Left ventricle myocardium inferior (tissue), 1 donor: ENCODE measurements at regions not wholly inside any gene's neighbourhood (a gene's known extent, or its start where the extent isn't known, plus 50 kb on each side); places are given as distances from the start of the nearest gene placed in this dataset.

ENCODE experiments used
- DNase-seq: peaks from one replicate; pipeline ENCODE4 v3.0.0-alpha.2; 2020
- H3K27ac ChIP-seq: fragments of 200-600 bp; replicated peaks from 2 replicates; pipeline ENCODE4 v1.8.0; 2021
- H3K27me3 ChIP-seq: fragments of 200-600 bp; 2 replicates; pipeline ENCODE4 v1.8.0; 2021; ENCODE audit warnings: low read depth
- H3K36me3 ChIP-seq: fragments of 200-600 bp; 2 replicates; pipeline ENCODE4 v1.8.0; 2021
- H3K4me1 ChIP-seq: fragments of 200-600 bp; 2 replicates; pipeline ENCODE4 v1.8.0; 2021
- H3K4me3 ChIP-seq: fragments of 200-600 bp; 2 replicates; pipeline ENCODE4 v1.8.0; 2021; ENCODE audit warnings: mild to moderate bottlenecking, moderate library complexity
- H3K9me3 ChIP-seq: fragments of 200-600 bp; replicated peaks from 2 replicates; pipeline ENCODE4 v1.8.0; 2021
- intact Hi-C: fragments of 100-400 bp; cut with micrococcal nuclease; formaldehyde crosslinking; loops from one replicate; pipeline ENCODE4 v1.11.0; 2022
- TF ChIP-seq, protein P1 (sequence below): fragments of 200-600 bp; IDR thresholded peaks from 2 replicates; pipeline ENCODE4 v1.8.0; 2021; ENCODE audit warnings: antibody characterized with exemption, mild to moderate bottlenecking, borderline replicate concordance
- donor health status: DM: no; HTN: yes; CAD: no; lungs with severe emphysema.

DNA sequence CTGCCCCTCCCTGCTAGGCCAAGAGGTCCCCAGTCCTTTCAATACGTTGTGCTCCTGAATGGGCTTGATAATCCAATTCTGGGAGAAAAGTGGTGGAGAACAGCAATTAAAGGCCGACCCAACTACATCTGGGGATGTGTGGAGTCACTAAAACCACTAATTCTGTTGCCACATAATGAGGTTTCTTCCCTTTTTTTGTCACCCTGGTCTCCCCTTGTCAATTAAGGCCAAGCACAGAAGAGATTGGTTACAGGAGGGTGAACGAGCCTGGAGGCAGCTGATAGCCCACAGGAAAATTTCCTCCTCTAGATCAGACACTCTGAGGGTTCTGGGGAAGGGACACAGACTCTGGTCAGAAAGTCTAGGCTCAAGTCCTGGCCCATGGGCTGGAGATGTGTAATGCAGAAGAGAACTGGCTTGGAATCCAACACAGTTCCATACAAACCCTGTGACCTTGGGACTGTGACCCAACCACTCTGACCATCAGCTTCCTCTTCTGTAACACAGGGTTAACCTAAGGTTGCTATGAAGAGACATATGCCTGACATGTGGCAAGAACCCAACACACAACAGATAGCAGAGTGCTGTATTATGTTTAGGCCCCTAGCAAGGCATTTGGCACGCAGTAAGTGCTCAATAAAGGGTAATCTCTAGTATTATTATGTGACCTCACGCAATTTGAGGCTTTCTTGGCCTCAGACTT is 146.4 kb downstream of the CHST1 start:
- Histone ChIP-seq H3K27ac (no peak overlapping the region), H3K4me1 (no peaks in the 10 kb centered on the region), H3K27me3 (no peaks in the 10 kb centered on the region), H3K4me3 (no peak overlapping the region), H3K36me3 (no peaks in the 10 kb centered on the region), H3K9me3 (peaks cover 6% of the 10 kb centered on the region)
- TF ChIP-seq, protein P1, sequence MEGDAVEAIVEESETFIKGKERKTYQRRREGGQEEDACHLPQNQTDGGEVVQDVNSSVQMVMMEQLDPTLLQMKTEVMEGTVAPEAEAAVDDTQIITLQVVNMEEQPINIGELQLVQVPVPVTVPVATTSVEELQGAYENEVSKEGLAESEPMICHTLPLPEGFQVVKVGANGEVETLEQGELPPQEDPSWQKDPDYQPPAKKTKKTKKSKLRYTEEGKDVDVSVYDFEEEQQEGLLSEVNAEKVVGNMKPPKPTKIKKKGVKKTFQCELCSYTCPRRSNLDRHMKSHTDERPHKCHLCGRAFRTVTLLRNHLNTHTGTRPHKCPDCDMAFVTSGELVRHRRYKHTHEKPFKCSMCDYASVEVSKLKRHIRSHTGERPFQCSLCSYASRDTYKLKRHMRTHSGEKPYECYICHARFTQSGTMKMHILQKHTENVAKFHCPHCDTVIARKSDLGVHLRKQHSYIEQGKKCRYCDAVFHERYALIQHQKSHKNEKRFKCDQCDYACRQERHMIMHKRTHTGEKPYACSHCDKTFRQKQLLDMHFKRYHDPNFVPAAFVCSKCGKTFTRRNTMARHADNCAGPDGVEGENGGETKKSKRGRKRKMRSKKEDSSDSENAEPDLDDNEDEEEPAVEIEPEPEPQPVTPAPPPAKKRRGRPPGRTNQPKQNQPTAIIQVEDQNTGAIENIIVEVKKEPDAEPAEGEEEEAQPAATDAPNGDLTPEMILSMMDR: no peak
- intact Hi-C loops: no loop called here
- DNase-seq: no peak

DNA sequence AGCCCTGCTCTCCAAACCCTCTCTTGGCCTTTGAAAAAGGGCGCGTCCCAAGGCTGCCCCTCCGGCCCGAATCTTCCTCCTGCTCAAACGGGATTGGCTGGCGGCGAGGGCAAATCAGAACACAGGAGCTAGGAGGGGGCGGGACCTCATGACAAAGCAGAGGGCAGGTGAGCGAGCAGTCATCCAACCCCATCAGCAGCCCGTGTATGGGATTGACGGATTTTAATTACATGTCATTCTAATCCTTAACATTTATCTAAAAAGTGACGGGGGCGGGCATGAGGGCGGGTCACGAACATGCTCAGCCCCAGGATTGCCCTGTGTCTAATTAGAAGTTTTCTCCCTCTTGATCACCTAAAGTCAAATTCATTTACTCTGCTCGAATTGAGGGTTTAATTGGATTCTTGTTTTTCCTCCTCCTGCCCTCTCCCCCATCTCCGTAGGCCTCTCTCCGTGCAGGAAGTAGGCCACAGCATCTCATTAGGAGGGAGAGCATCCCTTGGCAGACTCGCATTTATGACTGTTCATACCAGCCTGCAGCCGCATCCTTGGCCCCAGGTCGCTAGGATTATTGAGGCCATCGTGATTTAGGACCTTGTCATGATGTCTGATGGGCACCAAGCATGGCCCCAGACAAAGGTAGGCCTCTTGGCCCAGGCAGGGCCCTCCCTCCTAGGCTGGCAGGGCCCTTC is 147.1 kb downstream of the CHST1 start:
- DNase-seq: no peak
- Histone ChIP-seq H3K36me3 (no peaks in the 10 kb centered on the region), H3K4me1 (no peaks in the 10 kb centered on the region), H3K27me3 (no peaks in the 10 kb centered on the region), H3K27ac (no peak overlapping the region), H3K4me3 (no peak overlapping the region), H3K9me3 (peaks cover 6% of the 10 kb centered on the region)
- intact Hi-C loops: no loop called here
- TF ChIP-seq, protein P1: no peak

DNA sequence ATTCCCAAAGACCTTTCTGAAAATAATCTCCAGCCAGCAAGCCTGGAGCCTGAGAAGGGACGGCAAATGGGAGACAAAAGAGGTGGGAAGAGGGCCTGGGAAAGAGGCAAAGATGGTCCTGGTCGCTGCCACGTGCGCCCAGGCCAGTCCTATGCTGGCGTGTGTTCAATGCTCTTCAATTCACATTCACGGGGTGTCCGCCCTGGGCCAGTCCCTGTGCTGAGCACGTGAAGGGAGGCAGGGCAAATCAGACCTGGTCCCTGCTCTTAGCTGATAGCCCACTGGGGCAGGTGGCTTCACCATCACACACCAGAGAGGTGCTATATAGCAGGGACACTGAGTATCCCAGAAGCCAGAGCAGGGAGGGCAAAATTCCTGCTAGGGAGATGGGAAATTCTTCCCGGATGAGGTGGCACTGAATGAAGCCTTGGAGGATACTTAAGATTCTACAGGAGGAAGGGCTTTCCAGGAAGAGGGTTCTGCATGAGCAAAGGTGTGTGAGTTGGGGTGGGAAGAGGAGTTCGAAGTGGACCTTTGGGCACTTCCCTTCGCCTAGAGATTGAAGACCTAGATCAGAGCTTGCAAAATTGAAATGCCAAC is 148.2 kb downstream of the CHST1 start:
- no peak for DNase-seq
- no peak overlapping the region for H3K4me3 ChIP-seq
- TF ChIP-seq, protein P1: no peak
- H3K27me3 ChIP-seq: no peaks in the 10 kb centered on the region
- intact Hi-C loops: no loop called here
- H3K9me3 ChIP-seq: no peaks in the 10 kb centered on the region
- no peaks in the 10 kb centered on the region for H3K36me3 ChIP-seq
- H3K4me1 ChIP-seq: no peaks in the 10 kb centered on the region
- H3K27ac ChIP-seq: no peak overlapping the region

DNA sequence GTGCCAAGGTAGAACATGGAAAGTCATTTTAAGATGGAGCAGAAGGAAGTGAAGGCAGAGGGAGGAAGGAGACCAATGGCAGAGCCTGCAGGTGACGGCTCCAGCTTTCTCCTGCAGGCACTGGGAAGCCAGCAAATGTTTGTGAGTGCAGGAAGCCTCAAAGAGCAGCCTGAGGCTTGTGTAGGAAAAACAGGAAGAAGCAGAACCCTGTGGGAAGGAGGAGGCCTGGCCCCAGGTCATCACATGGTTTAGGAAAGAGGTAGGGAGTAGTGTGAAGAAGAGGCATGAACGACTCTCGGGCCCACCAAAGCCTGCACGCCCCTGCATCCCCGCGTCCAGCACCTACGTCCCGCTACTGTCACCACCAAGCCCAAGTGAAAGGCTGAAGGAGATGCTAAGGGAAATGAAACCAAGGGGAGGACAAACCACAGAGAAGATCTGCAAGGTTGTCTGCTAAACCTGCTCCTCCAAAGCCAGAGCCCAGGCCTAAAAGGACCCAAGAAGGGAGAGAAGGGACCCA is 151.5 kb downstream of the CHST1 start:
- intact Hi-C loops: no loop called here
- no peak overlapping the region for H3K4me3 ChIP-seq
- H3K9me3 ChIP-seq: no peaks in the 10 kb centered on the region
- no peaks in the 10 kb centered on the region for H3K27me3 ChIP-seq
- TF ChIP-seq, protein P1: no peak
- DNase-seq: no peak
- no peaks in the 10 kb centered on the region for H3K4me1 ChIP-seq
- H3K36me3 ChIP-seq: no peaks in the 10 kb centered on the region
- H3K27ac ChIP-seq: no peak overlapping the region

DNA sequence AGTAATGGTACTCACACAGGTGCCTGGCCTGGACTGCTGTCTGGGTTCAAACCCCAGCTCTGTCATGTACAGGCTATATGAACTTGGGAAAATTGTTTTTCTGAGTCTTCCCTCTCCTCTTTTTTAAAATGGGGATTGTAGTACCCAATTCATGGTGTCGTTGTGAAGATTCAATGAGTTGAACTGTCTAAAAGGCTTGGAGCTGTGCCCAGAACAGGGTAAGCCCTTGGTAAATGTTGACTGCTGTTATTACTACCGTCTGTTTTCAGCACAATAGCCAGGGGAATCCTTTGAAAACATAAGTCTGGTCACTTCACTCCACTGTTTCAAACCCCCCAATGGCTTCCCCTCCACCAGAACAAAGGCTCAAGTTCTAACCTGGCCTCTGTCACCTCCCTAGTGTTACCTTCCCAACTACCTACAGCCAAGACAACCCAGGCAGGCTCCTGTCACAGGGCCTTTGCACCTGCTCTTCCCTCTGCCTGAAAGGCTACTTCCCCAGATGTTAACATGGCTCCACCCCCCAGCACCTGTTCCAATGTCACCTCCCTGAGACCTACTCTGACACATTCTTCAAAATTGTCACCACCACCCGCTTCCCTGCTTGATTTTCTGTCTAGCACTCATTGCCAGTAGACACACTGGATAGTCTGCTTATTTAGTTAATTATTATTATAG is 152.8 kb downstream of the CHST1 start:
- Histone ChIP-seq H3K9me3 (no peaks in the 10 kb centered on the region), H3K36me3 (no peaks in the 10 kb centered on the region), H3K4me3 (no peak overlapping the region), H3K27me3 (no peaks in the 10 kb centered on the region), H3K4me1 (no peaks in the 10 kb centered on the region), H3K27ac (no peak overlapping the region)
- TF ChIP-seq, protein P1: no peak
- intact Hi-C loops: no loop called here
- no peak for DNase-seq
